ENCODE measurements at regions not wholly inside any gene's neighbourhood (a gene's known extent, or its start where the extent isn't known, plus 50 kb on each side); places are given as distances from the start of the nearest gene placed in this dataset.

GRCh38 chr2:62641936-62642335 is 63.6 kb upstream of the EHBP1 start:
- FAIRE-seq: no peak
- POLR2A ChIA-PET: no interaction called here

More at GRCh38 chr2:62641936-62642335, 63.6 kb upstream of the EHBP1 start:
- Histone ChIP-seq H3K4me1 (ENCODE audit: control insufficient read depth, extremely low read depth, insufficient read depth, low read length) (no peaks in the 10 kb centered on the region), H3K27ac (ENCODE audit: insufficient read depth, low read depth, low read length) (no peak overlapping the region), H3K9me1 (replicated peaks; ENCODE audit: control insufficient read depth, extremely low read depth, insufficient read depth, low read length) (no peaks in the 10 kb centered on the region), H3K27me3 (ENCODE audit: control insufficient read depth in 2 of 2, insufficient read depth in 2 of 2, low read length in 2 of 2) (peaks cover 3 to 10% of the 10 kb centered on the region in 2 experiments), H2AFZ (ENCODE audit: low read depth, low read length) (no peak overlapping the region), H3K9ac (replicated peaks; ENCODE audit: extremely low read depth, insufficient read depth, low read length) (no peak overlapping the region), H3K4me3 (replicated peaks in 1 of 3; ENCODE audit: insufficient read depth in 1 of 3, low read depth in 1 of 3, low read length in 3 of 3) (no peak overlapping the region), H3K9me3 (replicated peaks; ENCODE audit: control insufficient read depth, insufficient read depth, low read length) (no peaks in the 10 kb centered on the region), H3K79me2 (ENCODE audit: control insufficient read depth, insufficient read depth, low read length) (no peaks in the 10 kb centered on the region), H3K36me3 (ENCODE audit: control insufficient read depth in 2 of 2, extremely low read depth in 1 of 2, insufficient read depth in 2 of 2, low read length in 2 of 2) (no peaks in the 10 kb centered on the region), H4K20me1 (replicated peaks; ENCODE audit: control insufficient read depth, extremely low read depth, insufficient read depth, low read length) (no peaks in the 10 kb centered on the region), H3K4me2 (ENCODE audit: insufficient read depth, low read length) (no peak overlapping the region)
- intact Hi-C loops (cut with micrococcal nuclease) (no loop called here), dilution Hi-C loops (cut with MboI; ENCODE audit: extremely low pct_ligation_motif_present, low sequenced_read_pairs) (no loop called here)
- DNase-seq (ENCODE audit: low read depth, low spot score): no peak
- BruUV-seq (replicated peaks): no TSS peak
- TF ChIP-seq POLR2AphosphoS5 (IDR thresholded peaks at IDR 0.05; ENCODE audit: insufficient read depth, low read depth, low read length) (no peak), GATA2 (IDR thresholded peaks at IDR 0.05; ENCODE audit: insufficient read depth, insufficient read length, low read depth, low read length) (no peak), EZH2 (IDR thresholded peaks at IDR 0.05; ENCODE audit: borderline replicate concordance, low read depth, low read length, severe bottlenecking) (no peak), CTCF (IDR thresholded peaks at IDR 0.05; ENCODE audit: extremely low read depth in 1 of 2, insufficient read depth in 1 of 2, low read depth in 1 of 2, low read length in 2 of 2) (no peak), MYC (IDR thresholded peaks at IDR 0.05; ENCODE audit: low read depth, low read length) (no peak), FOS (IDR thresholded peaks at IDR 0.05; ENCODE audit: borderline replicate concordance, insufficient read depth, low read length) (no peak), MAX (IDR thresholded peaks at IDR 0.05; ENCODE audit: insufficient read depth, insufficient read length) (no peak), POLR2A (IDR thresholded peaks at IDR 0.05; ENCODE audit: low read depth, low read length) (no peak)
- CTCF ChIA-PET: no interaction called here
